DND-41 (cell line): ENCODE measurements at regions not wholly inside any gene's neighbourhood (a gene's known extent, or its start where the extent isn't known, plus 50 kb on each side); places are given as distances from the start of the nearest gene placed in this dataset.

ENCODE experiments used
- EZH2 ChIP-seq: IDR thresholded peaks from 3 replicates; pipeline ENCODE4 v1.6.1; 2012; ENCODE audit warnings: borderline replicate concordance, low read depth, mild to moderate bottlenecking, moderate library complexity, low read length, inconsistent platforms; ENCODE audit not compliant: severe bottlenecking
- TF ChIP-seq, protein P1 (sequence below): IDR thresholded peaks from 2 replicates; pipeline ENCODE4 v1.5.1; 2012; ENCODE audit warnings: borderline replicate concordance, low read length, moderate library complexity, mild to moderate bottlenecking; ENCODE audit not compliant: poor library complexity, severe bottlenecking; ENCODE audit errors: extremely low read depth

DNA sequence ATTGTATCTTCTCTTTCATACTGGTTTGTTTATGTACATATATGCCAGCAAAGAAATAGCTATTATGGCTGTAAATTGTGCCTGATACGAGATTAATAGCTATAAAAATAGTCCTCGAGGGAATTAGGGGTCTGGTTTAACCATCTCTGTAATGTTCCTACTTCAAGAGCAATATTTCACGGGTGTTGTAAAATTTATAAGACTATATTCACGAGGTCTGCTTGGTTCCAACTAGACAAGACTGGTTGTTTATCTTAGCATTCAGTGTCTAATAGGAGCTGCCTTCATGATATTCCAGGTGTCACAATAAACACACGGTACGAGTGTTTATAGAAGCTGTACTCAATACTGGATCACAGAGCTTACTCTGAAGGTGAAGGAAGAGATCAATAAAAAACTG is 389.9 kb downstream of the SIPA1L2 start:
- TF ChIP-seq, protein P1, sequence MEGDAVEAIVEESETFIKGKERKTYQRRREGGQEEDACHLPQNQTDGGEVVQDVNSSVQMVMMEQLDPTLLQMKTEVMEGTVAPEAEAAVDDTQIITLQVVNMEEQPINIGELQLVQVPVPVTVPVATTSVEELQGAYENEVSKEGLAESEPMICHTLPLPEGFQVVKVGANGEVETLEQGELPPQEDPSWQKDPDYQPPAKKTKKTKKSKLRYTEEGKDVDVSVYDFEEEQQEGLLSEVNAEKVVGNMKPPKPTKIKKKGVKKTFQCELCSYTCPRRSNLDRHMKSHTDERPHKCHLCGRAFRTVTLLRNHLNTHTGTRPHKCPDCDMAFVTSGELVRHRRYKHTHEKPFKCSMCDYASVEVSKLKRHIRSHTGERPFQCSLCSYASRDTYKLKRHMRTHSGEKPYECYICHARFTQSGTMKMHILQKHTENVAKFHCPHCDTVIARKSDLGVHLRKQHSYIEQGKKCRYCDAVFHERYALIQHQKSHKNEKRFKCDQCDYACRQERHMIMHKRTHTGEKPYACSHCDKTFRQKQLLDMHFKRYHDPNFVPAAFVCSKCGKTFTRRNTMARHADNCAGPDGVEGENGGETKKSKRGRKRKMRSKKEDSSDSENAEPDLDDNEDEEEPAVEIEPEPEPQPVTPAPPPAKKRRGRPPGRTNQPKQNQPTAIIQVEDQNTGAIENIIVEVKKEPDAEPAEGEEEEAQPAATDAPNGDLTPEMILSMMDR = no peak
- TF ChIP-seq EZH2 = no peak
